SK-N-SH (cell line): ENCODE measurements at regions not wholly inside any gene's neighbourhood (a gene's known extent, or its start where the extent isn't known, plus 50 kb on each side); places are given as distances from the start of the nearest gene placed in this dataset.

Source experiments
- CTCF ChIP-seq: fragments of 200-600 bp; sonication (generic); IDR thresholded peaks from 2 replicates; pipeline ENCODE4 v1.6.1; 2017; ENCODE audit warnings: antibody characterized with exemption, mild to moderate bottlenecking, moderate library complexity
- EZH2phosphoT487 ChIP-seq: fragments of 200-600 bp; sonication (generic); IDR thresholded peaks from 2 replicates; pipeline ENCODE4 v1.6.1; 2017; ENCODE audit warnings: low read depth, mixed run types, mild to moderate bottlenecking, antibody characterized with exemption, moderate library complexity, borderline replicate concordance
- FOXJ3 ChIP-seq: sonication (generic); formaldehyde crosslinking; IDR thresholded peaks from 2 replicates; pipeline ENCODE4 v1.5.1; 2020; ENCODE audit warnings: mild to moderate bottlenecking, missing genetic modification reagents
- GABPA ChIP-seq: IDR thresholded peaks from 2 replicates; pipeline ENCODE4 v1.4.0; 2012; ENCODE audit warnings: low read depth, mild to moderate bottlenecking
- MXI1 ChIP-seq: IDR thresholded peaks from 2 replicates; pipeline ENCODE4 v1.6.1; 2012; ENCODE audit warnings: mild to moderate bottlenecking, low read depth, low read length, improper control_type of control experiment
- POLR2AphosphoS5 ChIP-seq: IDR thresholded peaks from 2 replicates; pipeline ENCODE4 v1.6.1; 2012; ENCODE audit warnings: low read depth, low read length
- RAD21 ChIP-seq: IDR thresholded peaks from 2 replicates; pipeline ENCODE4 v1.6.1; 2012; ENCODE audit warnings: mild to moderate bottlenecking, low read length
- RCOR1 ChIP-seq: fragments of 150-350 bp; IDR thresholded peaks from 2 replicates; pipeline ENCODE4 v1.6.1; 2017; ENCODE audit warnings: antibody characterized with exemption, low read length
- RXRA ChIP-seq: IDR thresholded peaks from 2 replicates; pipeline ENCODE4 v1.4.0; 2012; ENCODE audit warnings: low read depth, mild to moderate bottlenecking, borderline replicate concordance
- TAF1 ChIP-seq: IDR thresholded peaks from 2 replicates; pipeline ENCODE4 v1.6.1; 2012; ENCODE audit warnings: low read depth, mild to moderate bottlenecking, low read length, moderate library complexity, borderline replicate concordance
- USF2 ChIP-seq: fragments of 150-350 bp; IDR thresholded peaks from 2 replicates; pipeline ENCODE4 v1.6.1; 2017; ENCODE audit warnings: antibody characterized with exemption, low read length, low read depth, borderline replicate concordance
- YY1 ChIP-seq: IDR thresholded peaks from 2 replicates; pipeline ENCODE4 v1.4.0; 2012; ENCODE audit warnings: low read depth, mild to moderate bottlenecking
- TF ChIP-seq, protein P1 (sequence below): IDR thresholded peaks from 2 replicates; pipeline ENCODE4 v1.4.0; 2012; ENCODE audit warnings: low read depth

DNA sequence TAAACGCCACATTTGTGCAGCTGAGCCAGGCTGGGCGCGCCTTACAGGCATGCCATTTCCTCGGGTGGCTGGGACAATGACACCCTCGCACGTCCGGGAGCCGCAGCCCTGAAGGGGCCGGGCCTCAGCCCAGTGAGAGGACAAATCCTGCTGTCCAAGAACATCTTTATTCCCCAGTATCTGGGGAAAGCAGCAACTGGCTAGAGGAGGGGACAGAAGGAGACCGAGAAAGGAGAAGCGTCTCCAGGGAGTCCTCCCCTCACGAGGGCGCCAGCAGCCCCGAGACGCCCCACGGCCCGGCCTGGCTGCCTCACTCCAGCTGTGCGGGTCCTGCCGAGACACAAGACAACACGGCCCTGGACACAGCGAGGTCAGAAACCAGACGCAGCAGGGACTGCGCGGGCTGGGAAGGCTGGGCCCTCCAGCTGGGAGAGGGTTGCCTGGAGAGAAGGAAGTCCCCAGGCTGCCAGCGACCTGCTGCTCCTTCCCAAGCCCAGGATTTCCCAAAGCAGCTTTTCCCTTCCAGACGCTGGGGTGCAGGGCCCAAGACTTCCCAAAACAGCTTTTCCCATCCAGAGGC, 130.2 kb downstream of the CHSY1 start:
- TF ChIP-seq CTCF (peak; percentile 40; the same call in 1 of the 2 replicates), RCOR1 (no peak), USF2 (no peak), EZH2phosphoT487 (no peak), POLR2AphosphoS5 (no peak), GABPA (no peak), TAF1 (no peak), RXRA (no peak), FOXJ3 (CRISPR knock-in tag) (peak; percentile 72), RAD21 (peak; percentile 73), MXI1 (peak; percentile 57; the same call in 1 of the 2 replicates), YY1 (no peak)
- TF ChIP-seq, protein P1, sequence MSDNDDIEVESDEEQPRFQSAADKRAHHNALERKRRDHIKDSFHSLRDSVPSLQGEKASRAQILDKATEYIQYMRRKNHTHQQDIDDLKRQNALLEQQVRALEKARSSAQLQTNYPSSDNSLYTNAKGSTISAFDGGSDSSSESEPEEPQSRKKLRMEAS, result no peak
